ENCODE measurements at regions not wholly inside any gene's neighbourhood (a gene's known extent, or its start where the extent isn't known, plus 50 kb on each side); places are given as distances from the start of the nearest gene placed in this dataset.

- TF ChIP-seq CTCF (IDR thresholded peaks at IDR 0.05) (no peak), POLR2A (IDR thresholded peaks at IDR 0.05) (no peak)
Observed at GRCh38 chr1:242774256-242774655, 249.8 kb upstream of the PLD5 start.
